Dermis blood vessel endothelial cell (primary cell): ENCODE measurements at regions not wholly inside any gene's neighbourhood (a gene's known extent, or its start where the extent isn't known, plus 50 kb on each side); places are given as distances from the start of the nearest gene placed in this dataset.
"Not testable (repeated sequence)": the region's sequence is repeated elsewhere in the genome, so short reads cannot be mapped to it uniquely, and the experiment has no call there.

Experiments
- DNase-seq: peaks from one replicate; pipeline ENCODE4 v3.0.0; 2010

DNA sequence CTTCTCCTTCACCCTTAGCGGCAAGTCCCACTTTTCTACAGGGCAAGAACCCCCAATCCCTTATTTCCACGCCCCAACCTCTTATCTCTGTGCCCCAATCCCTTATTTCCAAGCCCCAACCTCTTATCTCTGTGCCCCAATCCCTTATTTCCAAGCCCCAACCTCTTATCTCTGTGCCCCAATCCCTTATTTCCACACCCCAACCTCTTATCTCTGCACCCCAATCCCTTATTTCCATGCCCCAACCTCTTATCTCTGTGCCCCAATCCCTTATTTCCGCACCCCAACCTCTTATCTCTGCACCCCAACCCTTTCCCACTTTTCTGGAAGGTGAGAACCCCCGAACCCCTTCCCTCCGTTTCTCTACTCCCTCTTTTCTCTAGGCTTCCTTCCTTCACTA lies 116.1 kb upstream of the GJE1 start:
- not testable (repeated sequence) for DNase-seq

DNA sequence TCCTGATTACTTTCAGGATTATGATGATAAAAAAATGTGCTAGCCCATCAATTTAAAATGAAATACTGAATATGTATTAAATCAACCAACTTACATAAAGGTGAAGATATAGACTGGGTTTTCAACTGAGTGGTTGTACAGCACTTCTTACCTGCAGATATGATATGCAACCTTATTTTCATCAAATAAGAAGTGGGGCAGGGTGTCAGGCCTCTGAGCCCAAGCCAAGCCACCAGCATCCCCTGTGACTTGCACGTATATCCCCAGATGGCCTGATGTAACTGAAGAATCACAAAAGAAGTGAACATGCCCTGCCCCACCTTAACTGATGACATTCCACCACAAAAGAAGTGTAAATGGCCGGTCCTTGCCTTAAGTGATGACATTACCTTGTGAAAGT lies 117.3 kb upstream of the GJE1 start:
- not testable (repeated sequence) for DNase-seq

DNA sequence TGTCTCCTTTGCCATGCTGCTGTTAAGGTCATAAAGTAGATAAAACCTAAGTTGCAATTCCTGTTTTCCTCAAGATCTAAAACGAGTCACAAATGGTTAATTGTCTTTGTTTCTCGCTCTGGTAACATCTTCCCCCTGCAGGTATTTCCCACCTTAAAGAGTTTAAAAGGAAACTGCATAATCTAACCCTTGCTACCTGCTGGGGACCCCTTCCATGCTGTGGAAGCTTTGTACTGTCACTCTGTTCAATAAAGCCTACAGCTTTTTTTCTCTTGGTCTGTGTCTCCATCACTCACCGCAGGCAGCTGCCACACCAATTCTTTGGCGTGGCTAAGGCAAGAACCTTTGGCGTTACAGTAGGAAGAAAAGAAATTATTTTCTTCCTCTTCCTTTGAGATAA lies 117.7 kb upstream of the GJE1 start:
- no peak for DNase-seq

DNA sequence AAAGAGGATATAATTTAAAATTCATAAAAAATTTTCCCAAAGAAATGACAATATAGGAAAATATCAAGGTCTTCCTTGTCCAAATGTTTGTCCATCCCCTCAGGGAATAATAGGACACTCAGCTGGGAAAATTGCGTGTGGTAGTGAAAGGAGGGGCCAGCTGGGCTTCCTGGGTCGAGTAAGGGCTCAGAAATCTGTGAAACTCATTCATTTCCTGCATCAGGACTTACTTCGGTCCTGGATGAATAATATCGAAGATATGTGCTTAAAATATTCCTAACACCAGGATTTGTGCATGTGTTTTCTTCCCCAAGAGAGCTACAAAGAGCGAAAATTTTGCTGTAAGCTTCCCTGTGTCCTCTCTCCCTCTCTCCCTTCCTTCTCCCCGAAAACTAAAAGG lies 118.2 kb upstream of the GJE1 start:
- peak; percentile 65 for DNase-seq

DNA sequence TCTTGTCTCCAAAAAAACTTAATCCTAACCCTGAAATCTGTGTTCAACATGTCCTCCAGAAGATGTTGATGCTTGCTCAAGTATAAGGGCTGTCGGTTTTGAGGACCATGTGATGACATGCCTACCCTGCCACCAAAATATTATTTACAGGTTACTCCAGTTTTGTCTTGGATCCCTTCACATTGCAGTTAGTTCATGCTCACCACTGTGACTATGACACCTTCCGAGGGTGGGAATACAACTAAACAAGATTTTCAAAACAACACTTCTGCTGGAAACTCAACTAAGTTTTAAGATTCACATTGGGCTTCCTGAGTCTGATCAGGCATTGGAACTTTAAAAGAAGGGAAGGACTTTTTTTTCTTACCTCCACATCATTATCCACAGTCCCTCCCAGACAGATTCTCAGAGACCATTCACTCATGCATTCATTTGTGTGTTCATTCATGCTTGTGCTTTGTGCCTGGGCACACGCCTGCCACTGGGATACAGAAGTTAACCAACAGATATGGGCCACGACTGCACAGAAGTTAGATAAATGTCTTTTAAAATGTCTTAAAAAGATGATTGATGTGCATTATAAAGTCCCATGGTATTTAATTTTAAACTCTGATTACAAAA lies 118.7 kb upstream of the GJE1 start:
- DNase-seq, result peak; percentile 13

DNA sequence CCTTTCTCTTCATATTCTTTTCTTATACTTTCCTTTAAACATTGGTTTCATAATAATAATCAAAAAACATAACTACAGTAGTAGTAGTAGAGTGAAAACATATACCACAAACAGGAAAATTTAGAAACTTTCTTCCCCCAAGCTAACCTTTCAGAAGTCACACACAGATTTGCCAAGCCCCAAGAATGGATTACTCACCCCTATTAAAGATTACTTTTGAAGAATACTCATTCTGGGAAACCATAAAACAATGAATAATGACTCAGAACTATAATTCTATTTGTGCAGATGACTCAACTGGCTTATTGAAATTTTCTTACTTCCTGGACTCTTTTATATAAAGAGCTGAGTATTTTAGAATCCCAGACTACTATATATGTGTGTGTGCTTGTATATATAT lies 119.4 kb upstream of the GJE1 start:
- DNase-seq, result peak; percentile 79

DNA sequence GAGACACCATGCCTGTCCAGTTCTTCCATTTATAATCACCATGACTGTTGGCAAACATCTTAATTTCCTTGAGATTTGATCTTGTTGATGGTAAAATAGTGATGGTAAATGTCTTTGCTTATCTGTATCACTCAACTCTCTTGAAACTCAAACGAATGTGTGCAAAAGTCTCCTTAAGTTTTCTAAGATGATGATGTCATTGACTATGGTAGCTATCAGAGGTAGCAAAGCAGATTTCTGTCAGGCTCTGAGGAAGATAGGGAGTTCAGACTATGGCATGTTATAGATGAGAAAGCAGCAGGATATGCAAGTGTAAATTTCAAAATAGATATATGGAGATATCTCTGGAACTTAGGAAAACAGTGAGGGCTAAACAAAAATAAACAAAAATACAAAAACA lies 121.0 kb upstream of the GJE1 start:
- DNase-seq, result no peak

DNA sequence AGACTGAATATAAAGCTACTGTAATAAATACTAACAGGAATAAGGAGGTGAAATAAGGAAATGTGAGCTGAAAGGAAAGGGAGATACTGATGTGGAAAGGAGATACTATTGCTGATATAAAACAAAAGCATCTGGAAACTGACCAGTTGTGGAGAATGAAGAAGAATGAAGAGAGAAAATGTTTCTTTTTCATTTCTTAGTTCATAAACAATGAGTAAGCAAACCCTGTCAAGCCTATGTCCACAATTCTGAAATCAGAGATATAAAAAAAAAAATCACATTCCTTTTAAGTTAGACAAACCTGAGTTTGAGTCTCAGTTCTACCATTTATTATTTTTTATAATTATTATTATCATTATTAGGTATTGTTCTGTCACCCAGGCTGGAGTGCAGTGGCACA lies 121.6 kb upstream of the GJE1 start:
- no peak for DNase-seq

DNA sequence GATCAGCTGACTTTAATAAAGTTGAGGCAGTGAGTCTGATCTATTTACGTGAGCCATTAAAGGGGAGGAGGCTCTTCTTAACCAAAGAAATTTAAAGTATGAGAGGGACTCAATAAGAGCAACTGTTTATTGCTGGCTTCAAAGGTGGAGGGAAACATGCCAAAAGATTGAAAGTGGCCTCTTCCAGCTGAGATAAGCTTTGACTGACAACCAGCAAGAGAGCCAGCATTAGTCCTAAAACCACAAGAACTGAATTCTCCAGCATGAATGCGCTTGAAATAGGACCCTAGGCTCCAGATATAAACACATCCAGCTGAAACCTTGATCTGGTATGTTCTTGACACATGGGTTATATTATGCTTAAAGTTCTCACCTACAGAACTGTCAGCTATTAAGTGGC lies 123.1 kb upstream of the GJE1 start:
- DNase-seq, result no peak

DNA sequence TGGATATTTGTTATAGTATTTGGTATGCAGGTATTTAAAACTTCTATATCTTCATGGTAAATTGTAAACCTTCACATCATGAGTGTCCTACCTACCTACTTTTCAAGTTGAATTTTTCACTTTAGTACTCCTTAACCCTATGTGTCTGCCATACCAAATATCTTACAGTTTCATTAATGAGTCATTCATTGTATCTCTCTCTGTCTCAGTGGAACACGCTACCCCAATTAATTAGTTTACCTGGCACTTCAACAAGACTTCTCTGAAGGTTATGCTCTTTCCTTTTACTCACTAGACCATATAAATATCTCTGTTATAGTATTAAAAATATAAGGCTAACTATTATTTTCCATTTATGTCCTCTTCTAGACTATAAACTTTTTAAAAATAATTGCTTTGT lies 123.9 kb upstream of the GJE1 start:
- DNase-seq, result no peak

DNA sequence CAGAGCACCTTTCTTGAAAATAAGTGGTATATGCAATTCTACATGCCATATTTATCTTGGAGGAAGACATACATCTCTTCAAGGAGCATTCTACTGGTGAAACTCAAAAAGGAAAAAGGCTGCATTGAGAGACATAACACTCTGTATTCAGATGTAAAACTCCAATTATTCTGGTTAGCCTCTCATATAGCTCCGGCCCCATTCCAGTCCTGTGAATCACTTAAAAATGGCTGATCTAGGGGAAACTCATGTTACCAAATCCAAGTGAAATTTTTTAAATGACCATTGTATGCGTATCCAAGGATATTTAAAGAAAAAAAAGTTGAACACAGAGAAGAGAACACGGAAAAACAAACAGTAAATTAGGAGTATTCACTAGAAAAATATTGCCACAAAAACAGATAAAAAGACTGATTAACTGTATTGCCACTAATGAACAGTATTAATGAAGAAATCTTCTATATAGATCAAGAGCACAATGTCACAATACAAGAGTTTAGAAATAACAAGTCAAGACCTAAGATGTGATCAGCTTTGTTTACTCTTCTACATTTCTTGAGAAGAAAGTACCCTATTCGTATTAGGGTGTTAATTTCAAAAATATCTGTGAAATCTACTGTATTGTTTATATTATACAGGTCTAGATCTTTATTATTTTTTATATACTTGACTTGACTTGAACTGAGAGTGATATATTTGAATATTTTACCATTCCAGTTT lies 124.5 kb upstream of the GJE1 start:
- no peak for DNase-seq

DNA sequence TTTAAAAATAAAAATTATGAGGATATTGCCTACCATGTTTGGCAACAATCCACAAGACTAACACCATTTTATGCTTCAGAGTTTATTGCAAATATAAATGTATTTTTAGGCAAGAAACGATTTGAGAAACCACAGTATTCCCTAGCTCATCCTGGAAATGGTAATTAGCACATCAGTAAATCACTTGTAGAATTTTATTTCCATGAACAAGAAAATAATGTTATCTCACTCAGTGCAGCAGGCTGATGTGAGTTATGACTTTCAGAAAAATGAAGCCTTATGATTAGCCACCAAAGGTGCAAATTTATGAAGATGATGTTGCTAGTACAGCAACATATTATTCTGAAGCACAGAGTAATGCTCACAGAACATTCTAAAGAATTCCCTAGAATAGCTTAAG lies 127.7 kb upstream of the GJE1 start:
- no peak for DNase-seq

DNA sequence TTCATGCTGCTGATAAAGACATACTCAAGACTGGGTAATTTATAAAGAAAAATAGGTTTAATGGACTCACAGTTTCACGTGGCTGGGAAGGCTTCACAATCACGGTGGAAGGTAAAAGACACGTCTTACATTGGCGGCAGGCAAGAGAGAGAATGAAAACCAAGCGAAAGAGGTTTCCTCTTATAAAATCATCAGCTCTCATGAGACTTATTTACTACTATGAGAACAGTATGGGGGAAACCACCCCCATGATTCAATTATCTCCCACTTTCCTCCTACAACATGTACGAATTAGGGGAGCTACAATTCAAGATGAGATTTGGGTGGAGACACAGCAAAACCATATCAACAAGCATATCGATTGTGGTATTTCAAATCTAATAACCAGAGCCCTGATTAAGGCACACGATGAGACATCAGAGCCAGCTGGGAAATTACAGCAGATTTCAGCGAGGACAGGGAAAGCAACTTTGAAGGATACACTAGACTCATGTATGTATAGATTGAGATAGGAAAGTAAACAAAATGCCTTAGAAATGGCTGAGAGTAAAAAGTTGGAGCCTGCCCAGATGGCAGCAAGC lies 129.8 kb upstream of the GJE1 start:
- DNase-seq, result no peak

DNA sequence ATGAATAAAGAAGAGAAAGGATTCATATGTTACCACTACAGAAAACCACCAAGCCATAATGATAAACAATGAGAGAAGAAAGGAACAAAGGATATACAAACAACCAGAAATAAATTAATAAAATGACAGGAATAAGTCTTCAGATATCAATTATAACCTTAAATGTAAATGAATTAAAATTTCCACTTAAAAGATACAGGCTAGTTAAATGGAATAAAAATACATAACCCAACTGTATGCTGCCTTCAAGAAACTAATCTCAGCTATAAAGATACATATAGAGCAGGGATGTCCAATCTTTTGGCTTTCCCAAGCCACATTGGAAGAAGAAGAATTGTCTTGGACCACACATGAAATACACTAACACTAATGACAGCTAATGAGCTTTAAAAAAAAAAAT lies 135.9 kb upstream of the GJE1 start:
- no peak for DNase-seq

DNA sequence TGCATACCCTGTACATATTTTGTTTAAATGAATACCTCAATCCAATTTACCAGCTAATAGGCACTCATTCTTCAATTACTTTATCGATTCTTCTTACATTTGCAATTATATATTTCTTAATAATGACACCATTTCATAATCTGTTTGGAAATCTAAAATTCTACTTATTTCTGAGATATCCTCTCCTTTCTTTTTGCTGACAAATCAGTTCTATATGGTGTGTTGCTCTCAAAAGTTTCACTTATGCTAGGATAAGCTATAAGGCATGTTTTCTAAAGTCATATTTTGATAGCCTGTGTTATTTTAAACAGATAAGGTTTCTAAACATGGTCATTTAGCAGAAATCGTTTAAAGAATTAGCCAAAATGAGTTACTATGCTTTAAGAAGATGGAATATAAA lies 140.6 kb upstream of the GJE1 start:
- no peak for DNase-seq

DNA sequence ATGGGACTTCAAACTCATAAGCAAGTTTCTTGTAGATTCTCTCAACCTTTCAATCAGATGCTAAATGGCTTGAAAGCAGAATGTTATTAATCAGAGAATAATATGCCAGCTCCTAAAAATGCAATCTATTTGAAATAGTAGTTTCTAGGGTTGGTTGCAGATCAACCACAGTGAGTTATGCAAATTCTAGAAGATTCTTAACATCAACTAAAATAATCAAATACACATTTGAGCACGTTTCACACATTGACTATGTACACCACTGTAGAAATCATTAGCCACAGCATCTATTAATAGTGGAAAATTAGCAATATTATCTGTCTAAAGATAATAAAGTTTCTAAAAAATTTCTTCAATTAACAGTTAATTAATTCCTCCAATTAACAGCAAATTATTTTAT lies 141.9 kb upstream of the GJE1 start:
- DNase-seq, result no peak

DNA sequence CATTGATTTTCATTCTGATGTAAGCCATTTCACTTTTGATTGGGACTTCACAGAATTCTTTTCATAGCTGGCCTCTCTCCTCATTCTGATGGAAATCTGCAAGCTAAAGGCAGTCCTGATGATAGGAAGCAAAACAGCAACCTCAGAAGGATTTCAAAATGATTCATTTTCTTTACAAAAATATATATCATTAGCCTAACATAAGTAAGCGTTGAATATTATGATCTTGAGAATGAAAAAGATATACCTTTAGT lies 143.1 kb upstream of the GJE1 start:
- DNase-seq, result no peak

DNA sequence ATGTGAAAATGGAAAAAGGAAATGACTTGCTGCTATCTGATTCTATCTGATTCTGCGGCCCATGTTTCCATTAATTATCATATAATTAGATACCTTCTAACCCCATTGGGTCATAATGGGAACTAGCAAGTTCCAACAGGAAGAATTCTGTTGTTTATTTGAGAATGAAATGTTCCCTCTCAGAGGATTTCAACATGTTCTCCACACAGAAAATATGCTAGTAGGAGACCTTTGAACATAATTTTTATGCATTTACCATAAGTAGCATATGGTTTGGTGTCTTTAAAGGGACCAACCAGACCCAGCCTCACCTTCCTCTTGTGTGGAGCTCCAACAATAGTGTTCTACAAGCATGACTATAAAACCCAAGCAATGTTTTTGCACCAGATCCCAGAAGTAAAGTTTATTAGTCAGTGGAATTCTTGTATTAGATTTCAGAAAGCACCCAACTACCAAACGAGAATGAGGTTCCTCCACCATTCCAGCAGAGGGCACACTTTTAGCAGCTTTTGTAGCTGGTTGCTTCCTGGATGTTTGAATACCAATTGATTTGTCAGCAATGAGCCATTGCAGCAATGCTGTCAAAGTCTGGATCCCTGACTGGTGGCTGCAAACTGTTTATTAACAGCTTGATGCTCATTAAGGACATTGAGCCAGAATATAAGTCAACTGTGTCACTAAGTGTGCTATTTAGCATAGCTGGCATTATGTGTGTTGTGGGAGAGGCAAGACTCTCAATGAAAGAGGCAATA lies 143.6 kb upstream of the GJE1 start:
- peak; percentile 80 for DNase-seq

DNA sequence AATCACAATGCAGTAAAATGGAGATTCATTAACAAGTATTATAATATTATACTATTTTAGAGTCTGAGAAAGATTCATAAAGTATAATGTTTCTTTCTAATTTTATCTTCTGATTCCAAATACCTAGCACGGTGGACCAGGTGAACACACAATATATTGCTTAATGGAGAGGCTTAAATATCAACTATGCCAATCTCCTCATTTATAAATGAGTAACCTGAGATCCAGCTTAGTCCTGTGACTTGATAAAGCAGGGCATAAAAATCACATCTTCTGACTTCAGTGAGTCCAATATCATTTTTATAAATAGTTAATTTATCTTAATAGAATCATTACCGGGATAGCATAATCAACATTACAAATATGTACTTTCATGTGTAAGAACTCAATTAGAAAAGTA lies 144.4 kb upstream of the GJE1 start:
- DNase-seq, result no peak

DNA sequence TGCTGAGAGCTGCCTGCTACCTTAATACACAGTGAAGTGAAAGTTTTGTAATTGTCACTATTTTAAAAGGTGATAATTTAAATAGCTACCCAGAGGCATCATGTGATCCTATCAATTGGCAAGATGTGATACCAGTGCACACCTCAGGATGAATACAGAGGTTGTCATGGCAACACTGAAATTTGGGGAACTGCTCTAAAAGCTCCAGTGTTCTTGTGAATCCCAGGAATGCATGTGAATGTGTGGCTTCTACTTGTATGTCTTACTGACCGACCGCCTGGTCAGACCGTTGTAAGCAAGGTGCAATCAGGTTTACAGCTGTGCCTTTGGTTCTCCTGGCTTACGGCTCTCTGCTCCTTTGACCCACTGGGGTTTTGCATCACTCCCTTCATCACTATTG lies 146.3 kb upstream of the GJE1 start:
- DNase-seq, result no peak

DNA sequence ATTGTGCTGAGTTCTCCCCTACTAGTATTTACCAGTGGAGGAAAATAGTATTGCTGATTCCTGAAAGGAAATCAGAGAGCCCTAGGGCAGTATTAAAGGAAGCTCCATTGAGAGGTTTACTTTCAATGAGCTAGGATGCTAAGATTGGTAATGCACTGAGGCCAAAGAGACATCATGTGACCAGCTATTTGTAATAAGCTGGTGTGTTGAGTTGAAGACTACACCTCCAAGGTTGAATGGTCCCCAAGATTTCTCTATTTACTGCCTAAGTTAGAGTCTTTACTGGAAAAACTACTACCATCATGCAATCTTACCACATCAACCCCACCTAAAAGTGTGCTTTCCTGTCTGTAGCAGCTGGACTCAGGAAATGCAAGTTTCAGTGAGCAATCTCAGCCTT lies 151.5 kb upstream of the GJE1 start:
- DNase-seq, result no peak

DNA sequence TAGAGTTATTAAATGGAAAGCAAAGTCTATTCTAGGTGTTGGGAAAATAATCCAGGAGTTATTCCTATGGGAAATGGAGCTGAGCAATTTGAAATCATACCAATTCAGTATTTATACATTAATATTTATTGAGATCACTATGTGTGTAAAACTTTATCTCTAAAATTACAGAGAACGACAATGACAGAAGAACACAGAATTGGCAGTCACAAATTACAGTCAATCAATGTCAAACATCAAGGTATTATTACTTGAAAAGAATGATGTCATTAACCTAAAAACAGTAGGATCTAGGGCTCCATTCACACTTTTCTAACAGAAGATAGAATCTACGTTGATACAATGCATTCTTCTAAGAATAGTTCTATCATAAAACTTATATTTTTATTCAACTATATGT lies 154.9 kb upstream of the GJE1 start:
- no peak for DNase-seq

DNA sequence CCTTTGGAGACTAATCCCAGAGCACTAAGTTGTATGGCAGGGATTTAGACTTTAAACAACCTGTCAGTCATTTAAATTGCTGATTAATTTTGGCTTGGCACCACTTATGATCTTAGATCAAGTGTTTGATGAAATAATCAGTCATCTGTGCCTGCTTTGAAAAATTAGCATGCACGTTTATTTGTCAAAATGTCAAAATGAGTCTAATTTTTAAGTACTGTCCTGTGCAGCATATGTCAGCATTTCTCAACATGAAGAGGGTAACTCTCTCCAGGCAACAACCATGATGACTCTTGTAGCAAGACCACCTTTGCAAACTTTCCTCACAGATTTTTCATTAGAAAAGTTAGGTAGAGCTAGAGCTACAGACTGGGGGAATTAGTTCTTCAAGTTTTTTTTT lies 155.7 kb upstream of the GJE1 start:
- no peak for DNase-seq

DNA sequence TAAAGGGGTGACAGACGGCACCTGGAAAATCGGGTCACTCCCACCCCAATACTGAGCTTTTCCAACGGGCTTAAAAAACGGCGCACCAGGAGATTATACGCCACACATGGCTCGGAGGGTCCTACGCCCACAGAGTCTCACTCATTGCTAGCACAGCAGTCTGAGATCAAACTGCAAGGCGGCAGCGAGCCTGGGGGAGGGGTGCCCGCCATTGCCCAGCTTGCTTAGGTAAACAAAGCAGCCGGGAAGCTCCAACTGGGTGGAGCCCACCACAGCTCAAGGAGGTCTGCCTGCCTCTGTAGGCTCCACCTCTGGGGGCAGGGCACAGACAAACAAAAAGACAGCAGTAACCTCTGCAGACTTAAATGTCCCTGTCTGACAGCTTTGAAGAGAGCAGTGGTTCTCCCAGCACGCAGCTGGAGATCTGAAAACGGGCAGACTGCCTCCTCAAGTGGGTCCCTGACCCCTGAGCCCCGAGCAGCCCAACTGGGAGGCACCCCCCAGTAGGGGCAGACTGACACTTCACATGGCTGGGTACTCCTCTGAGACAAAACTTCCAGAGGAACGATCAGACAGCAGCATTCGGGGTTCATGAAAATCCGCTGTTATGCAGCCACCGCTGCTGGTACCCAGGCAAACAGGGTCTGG lies 162.8 kb upstream of the GJE1 start:
- DNase-seq, result not testable (repeated sequence)
